SU-DHL-6 (cell line): ENCODE measurements at regions not wholly inside any gene's neighbourhood (a gene's known extent, or its start where the extent isn't known, plus 50 kb on each side); places are given as distances from the start of the nearest gene placed in this dataset.

Source experiments
- H2AFZ ChIP-seq: fragments of 200-600 bp; sonication (generic); 2 replicates; pipeline ENCODE4 v1.6.1; 2014; ENCODE audit warnings: low read depth, mild to moderate bottlenecking, moderate library complexity, mixed read lengths, antibody characterized with exemption, low read length; ENCODE audit not compliant: severe bottlenecking
- H3F3A ChIP-seq: fragments of 200-600 bp; shearing (Covaris generic); 2 replicates; pipeline ENCODE4 v1.6.0; 2016; ENCODE audit warnings: antibody characterized with exemption, mild to moderate bottlenecking; ENCODE audit not compliant: insufficient read depth
- H3K27ac ChIP-seq: fragments of 200-600 bp; sonication (generic); 2 replicates; pipeline ENCODE4 v1.5.1; 2016; ENCODE audit warnings: low read depth, mild to moderate bottlenecking, low read length, moderate library complexity, mixed read lengths
- H3K27me3 ChIP-seq: fragments of 200-600 bp; sonication (generic), shearing (Covaris generic); 2 replicates; pipeline ENCODE4 v1.6.0; 2014; ENCODE audit warnings: mild to moderate bottlenecking, low read length
- H3K36me3 ChIP-seq: fragments of 200-600 bp; sonication (generic); 2 replicates; pipeline ENCODE4 v1.6.1; 2014; ENCODE audit warnings: mild to moderate bottlenecking, low read length, mixed read lengths
- H3K4me2 ChIP-seq: fragments of 300-600, 200-600 bp; shearing (Covaris generic), sonication (generic); 2 replicates; pipeline ENCODE4 v1.6.0; 2014; ENCODE audit warnings: low read length, low read depth, mild to moderate bottlenecking; ENCODE audit not compliant: poor library complexity, severe bottlenecking
- H3K4me3 ChIP-seq: fragments of 200-600 bp; sonication (generic); 2 replicates; pipeline ENCODE4 v1.5.1; 2014; ENCODE audit warnings: antibody characterized with exemption, low read length, mild to moderate bottlenecking, mixed read lengths; ENCODE audit not compliant: insufficient read depth, poor library complexity, severe bottlenecking
- H3K79me2 ChIP-seq: fragments of 200-600 bp; sonication (generic); 2 replicates; pipeline ENCODE4 v1.6.1; 2014; ENCODE audit warnings: mild to moderate bottlenecking, low read length, moderate library complexity; ENCODE audit not compliant: insufficient read depth
- H3K9ac ChIP-seq: fragments of 200-600 bp; sonication (generic); 2 replicates; pipeline ENCODE4 v1.7.0; 2014; ENCODE audit warnings: mild to moderate bottlenecking, low read length
- H3K9me2 ChIP-seq: fragments of 200-600 bp; sonication (generic); replicated peaks from 2 replicates; pipeline ENCODE4 v1.6.1; 2014; ENCODE audit warnings: low read length; ENCODE audit not compliant: insufficient read depth
- H3K9me3 ChIP-seq: fragments of 200-600 bp; sonication (generic); 2 replicates; pipeline ENCODE4 v1.6.1; 2014; ENCODE audit warnings: low read length, mixed read lengths; ENCODE audit not compliant: insufficient read depth
- H4K20me1 ChIP-seq: fragments of 200-600 bp; sonication (generic); 2 replicates; pipeline ENCODE4 v1.6.1; 2014; ENCODE audit warnings: low read depth, mild to moderate bottlenecking, antibody characterized with exemption, low read length, moderate library complexity, mixed read lengths
- CTCF ChIP-seq: fragments of 200-600 bp; sonication (generic); IDR thresholded peaks from one replicate; pipeline ENCODE4 v1.5.1; 2017; ENCODE audit warnings: antibody characterized with exemption, mild to moderate bottlenecking, low read length, moderate library complexity; ENCODE audit not compliant: insufficient read depth, poor library complexity, severe bottlenecking
- EZH2phosphoT487 ChIP-seq: fragments of 200-600 bp; sonication (generic), shearing (Covaris generic); conservative IDR thresholded peaks from 2 replicates; pipeline ENCODE4 v1.6.1; 2018; ENCODE audit warnings: mild to moderate bottlenecking, antibody characterized with exemption, low read length, moderate library complexity, mixed read lengths

DNA sequence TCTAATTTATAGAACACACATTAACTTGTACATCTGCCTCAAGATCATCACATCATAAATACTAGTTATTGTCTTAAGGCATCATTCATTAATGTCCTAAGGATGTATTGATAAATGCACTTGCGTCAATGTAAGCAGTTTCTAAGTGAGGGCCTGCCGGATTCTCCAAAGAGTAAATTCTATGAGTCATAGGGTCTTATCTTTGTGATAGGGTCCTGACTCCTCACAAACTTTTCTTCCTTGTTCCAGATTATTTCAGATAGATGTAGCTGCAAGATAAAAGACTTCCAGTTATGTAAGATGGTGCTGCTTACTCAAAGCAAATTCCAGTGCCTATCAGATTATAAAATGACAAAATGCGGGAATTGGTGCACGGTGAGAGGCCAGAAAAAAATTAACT lies 315.0 kb upstream of the SLC39A10 start:
- Histone ChIP-seq H2AFZ (no peak overlapping the region), H4K20me1 (no peaks in the 10 kb centered on the region), H3K36me3 (no peaks in the 10 kb centered on the region)

GRCh38 chr2:195338856-195339255 lies 318.2 kb upstream of the SLC39A10 start:
- H4K20me1 ChIP-seq: no peaks in the 10 kb centered on the region
- H3K9me2 ChIP-seq: no peaks in the 10 kb centered on the region
- H3K27me3 ChIP-seq: no peaks in the 10 kb centered on the region
- H3K4me3 ChIP-seq: no peak overlapping the region
- H3K36me3 ChIP-seq: no peaks in the 10 kb centered on the region
- no peak overlapping the region for H3K27ac ChIP-seq
- no peak overlapping the region for H3K4me2 ChIP-seq
- H3K9ac ChIP-seq: no peak overlapping the region
- no peaks in the 10 kb centered on the region for H3K79me2 ChIP-seq
- H2AFZ ChIP-seq: no peak overlapping the region
- no peaks in the 10 kb centered on the region for H3F3A ChIP-seq
- TF ChIP-seq EZH2phosphoT487 (no peak), CTCF (no peak)
- H3K9me3 ChIP-seq: no peaks in the 10 kb centered on the region

More for the DNA sequence above, 315.0 kb upstream of the SLC39A10 start:
- TF ChIP-seq CTCF: no peak
- TF ChIP-seq EZH2phosphoT487: no peak
- Histone ChIP-seq H3K4me3 (no peak overlapping the region), H3K27me3 (no peaks in the 10 kb centered on the region), H3F3A (no peaks in the 10 kb centered on the region), H3K9me3 (no peaks in the 10 kb centered on the region), H3K79me2 (no peaks in the 10 kb centered on the region), H3K9me2 (no peaks in the 10 kb centered on the region), H3K4me2 (no peak overlapping the region), H3K9ac (no peak overlapping the region), H3K27ac (no peak overlapping the region)

- H3K27ac ChIP-seq: no peak overlapping the region
- no peak overlapping the region for H3K9ac ChIP-seq
- no peaks in the 10 kb centered on the region for H4K20me1 ChIP-seq
- no peak overlapping the region for H3K4me3 ChIP-seq
- H3K36me3 ChIP-seq: no peaks in the 10 kb centered on the region
- no peak overlapping the region for H2AFZ ChIP-seq
- no peaks in the 10 kb centered on the region for H3F3A ChIP-seq
- no peak overlapping the region for H3K4me2 ChIP-seq
- H3K9me2 ChIP-seq: no peaks in the 10 kb centered on the region
- no peak for TF ChIP-seq CTCF
- no peaks in the 10 kb centered on the region for H3K9me3 ChIP-seq
- no peaks in the 10 kb centered on the region for H3K27me3 ChIP-seq
- H3K79me2 ChIP-seq: no peaks in the 10 kb centered on the region
These were observed 319.4 kb upstream of the SLC39A10 start for GRCh38 chr2:195337597-195337996.

DNA sequence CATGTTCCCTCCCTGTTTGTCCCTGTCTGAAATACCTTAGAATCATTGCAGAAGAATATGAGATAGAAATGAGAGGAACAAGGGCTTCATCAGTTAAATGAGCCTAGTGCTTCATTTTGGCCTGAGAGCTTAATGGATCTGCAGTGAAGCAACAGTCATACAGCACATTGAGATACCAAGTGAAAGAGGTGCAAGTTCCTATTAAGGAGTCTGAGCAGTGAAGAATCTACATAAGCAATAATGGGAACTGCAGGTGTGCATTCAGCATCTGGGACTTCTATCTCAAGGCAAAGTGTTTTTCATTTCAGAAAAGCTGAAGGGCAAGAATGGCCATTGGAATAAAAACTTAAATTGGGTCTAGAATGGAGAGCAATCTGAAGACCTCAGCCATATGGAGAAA lies 323.2 kb upstream of the SLC39A10 start:
- TF ChIP-seq CTCF (no peak), EZH2phosphoT487 (no peak)
- Histone ChIP-seq H4K20me1 (no peaks in the 10 kb centered on the region), H3K27ac (no peak overlapping the region), H2AFZ (no peak overlapping the region), H3K79me2 (no peaks in the 10 kb centered on the region), H3F3A (no peaks in the 10 kb centered on the region), H3K9me2 (no peaks in the 10 kb centered on the region), H3K36me3 (no peaks in the 10 kb centered on the region), H3K9me3 (no peaks in the 10 kb centered on the region), H3K4me3 (no peak overlapping the region), H3K27me3 (no peaks in the 10 kb centered on the region), H3K9ac (no peak overlapping the region), H3K4me2 (no peak overlapping the region)
